GM12892 (cell line): ENCODE measurements at regions not wholly inside any gene's neighbourhood (a gene's known extent, or its start where the extent isn't known, plus 50 kb on each side); places are given as distances from the start of the nearest gene placed in this dataset.

Source experiments
- POLR2A ChIP-seq: IDR thresholded peaks from 2 replicates; pipeline ENCODE4 v1.6.1; 2011; ENCODE audit warnings: low read depth, low read length, control low read depth
- POLR2AphosphoS5 ChIP-seq: IDR thresholded peaks from 2 replicates; pipeline ENCODE4 v1.6.1; 2011; ENCODE audit warnings: low read depth, low read length, control low read depth
- TAF1 ChIP-seq: IDR thresholded peaks from 2 replicates; pipeline ENCODE4 v1.6.1; 2011; ENCODE audit warnings: low read depth, mild to moderate bottlenecking, control low read depth, low read length, borderline replicate concordance

DNA sequence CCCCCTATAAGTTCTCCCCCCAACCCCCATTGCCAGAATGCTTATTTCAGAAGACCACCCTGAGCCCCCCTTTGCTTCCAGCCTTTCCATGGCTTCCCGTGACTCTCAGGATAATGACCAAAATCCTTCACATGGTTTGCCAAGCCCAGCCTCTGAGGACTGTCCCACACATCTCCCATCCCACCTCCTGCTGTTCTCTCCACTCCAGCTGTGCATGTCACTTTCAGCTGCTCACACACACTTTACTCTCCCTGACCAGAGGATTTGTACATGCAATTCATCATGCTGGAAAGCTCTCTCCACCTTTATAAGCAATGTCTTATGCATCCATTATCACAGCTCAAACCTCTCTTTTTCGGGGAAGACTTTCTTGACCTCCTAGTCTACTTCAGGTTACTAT, 164.2 kb downstream of the PRL start:
- no peak for TF ChIP-seq POLR2A
- no peak for TF ChIP-seq POLR2AphosphoS5
- TF ChIP-seq TAF1 = no peak
